Hepatocyte (in vitro differentiated cells): ENCODE measurements at regions not wholly inside any gene's neighbourhood (a gene's known extent, or its start where the extent isn't known, plus 50 kb on each side); places are given as distances from the start of the nearest gene placed in this dataset.

Experiments used
- DNase-seq: peaks from one replicate; pipeline ENCODE4 v3.0.0-alpha.2; 2016; ENCODE audit warnings: low spot score
- H2AFZ ChIP-seq: fragments of 200-600 bp; sonication (generic); 2 replicates; pipeline ENCODE4 v1.6.0; 2016; ENCODE audit warnings: antibody characterized with exemption, mild to moderate bottlenecking
- H3K27ac ChIP-seq: fragments of 200-600 bp; sonication (generic); 2 replicates; pipeline ENCODE4 v1.5.1; 2016; ENCODE audit warnings: mild to moderate bottlenecking
- H3K27me3 ChIP-seq: fragments of 200-600 bp; sonication (generic); 2 replicates; pipeline ENCODE4 v1.6.1; 2016
- H3K36me3 ChIP-seq: fragments of 200-600 bp; sonication (generic); replicated peaks from 2 replicates; pipeline ENCODE4 v1.5.1; 2016; ENCODE audit warnings: low read depth; ENCODE audit not compliant: insufficient read depth
- H3K4me1 ChIP-seq: fragments of 200-600 bp; sonication (generic); 2 replicates; pipeline ENCODE4 v1.5.1; 2016; ENCODE audit warnings: mild to moderate bottlenecking, moderate library complexity; ENCODE audit not compliant: insufficient read depth
- H3K4me2 ChIP-seq: fragments of 200-600 bp; sonication (generic); 2 replicates; pipeline ENCODE4 v1.6.0; 2016
- H3K4me3 ChIP-seq: fragments of 200-600 bp; sonication (generic); 2 replicates; pipeline ENCODE4 v1.5.1; 2016; ENCODE audit warnings: mild to moderate bottlenecking
- H3K79me2 ChIP-seq: fragments of 200-600 bp; sonication (generic); 2 replicates; pipeline ENCODE4 v1.6.0; 2017; ENCODE audit warnings: mild to moderate bottlenecking
- H3K9me2 ChIP-seq: fragments of 200-600 bp; sonication (generic); replicated peaks from 2 replicates; pipeline ENCODE4 v1.6.0; 2017; ENCODE audit warnings: mild to moderate bottlenecking; ENCODE audit not compliant: insufficient read depth
- H3K9me3 ChIP-seq: fragments of 200-600 bp; sonication (generic); 2 replicates; pipeline ENCODE4 v1.5.1; 2016; ENCODE audit warnings: low read depth, mild to moderate bottlenecking
- H4K20me1 ChIP-seq: fragments of 200-600 bp; sonication (generic); 2 replicates; pipeline ENCODE4 v1.6.0; 2016; ENCODE audit warnings: mild to moderate bottlenecking; ENCODE audit not compliant: insufficient read depth, poor library complexity, severe bottlenecking
- EZH2 ChIP-seq: fragments of 200-600 bp; sonication (generic); IDR thresholded peaks from 2 replicates; pipeline ENCODE4 v1.6.1; 2016; ENCODE audit warnings: antibody characterized with exemption, mild to moderate bottlenecking, borderline replicate concordance
- EZH2phosphoT487 ChIP-seq: fragments of 200-600 bp; sonication (generic); IDR thresholded peaks from one replicate; pipeline ENCODE4 v1.6.1; 2018; ENCODE audit warnings: antibody characterized with exemption, mild to moderate bottlenecking, low read depth, moderate library complexity; ENCODE audit not compliant: unreplicated experiment, severe bottlenecking
- WGBS: methylation state at CpG from one replicate; pipeline ENCODE4 v1.1.6; 2016; ENCODE audit warnings: low lambda C conversion rate; ENCODE audit errors: missing lambda C conversion rate; 5-methylcytosine and 5-hydroxymethylcytosine counted together
- TF ChIP-seq, protein P1 (sequence below): fragments of 200-600 bp; sonication (generic); IDR thresholded peaks from 2 replicates; pipeline ENCODE4 v1.5.1; 2016; ENCODE audit warnings: antibody characterized with exemption, mild to moderate bottlenecking; ENCODE audit not compliant: poor library complexity

DNA sequence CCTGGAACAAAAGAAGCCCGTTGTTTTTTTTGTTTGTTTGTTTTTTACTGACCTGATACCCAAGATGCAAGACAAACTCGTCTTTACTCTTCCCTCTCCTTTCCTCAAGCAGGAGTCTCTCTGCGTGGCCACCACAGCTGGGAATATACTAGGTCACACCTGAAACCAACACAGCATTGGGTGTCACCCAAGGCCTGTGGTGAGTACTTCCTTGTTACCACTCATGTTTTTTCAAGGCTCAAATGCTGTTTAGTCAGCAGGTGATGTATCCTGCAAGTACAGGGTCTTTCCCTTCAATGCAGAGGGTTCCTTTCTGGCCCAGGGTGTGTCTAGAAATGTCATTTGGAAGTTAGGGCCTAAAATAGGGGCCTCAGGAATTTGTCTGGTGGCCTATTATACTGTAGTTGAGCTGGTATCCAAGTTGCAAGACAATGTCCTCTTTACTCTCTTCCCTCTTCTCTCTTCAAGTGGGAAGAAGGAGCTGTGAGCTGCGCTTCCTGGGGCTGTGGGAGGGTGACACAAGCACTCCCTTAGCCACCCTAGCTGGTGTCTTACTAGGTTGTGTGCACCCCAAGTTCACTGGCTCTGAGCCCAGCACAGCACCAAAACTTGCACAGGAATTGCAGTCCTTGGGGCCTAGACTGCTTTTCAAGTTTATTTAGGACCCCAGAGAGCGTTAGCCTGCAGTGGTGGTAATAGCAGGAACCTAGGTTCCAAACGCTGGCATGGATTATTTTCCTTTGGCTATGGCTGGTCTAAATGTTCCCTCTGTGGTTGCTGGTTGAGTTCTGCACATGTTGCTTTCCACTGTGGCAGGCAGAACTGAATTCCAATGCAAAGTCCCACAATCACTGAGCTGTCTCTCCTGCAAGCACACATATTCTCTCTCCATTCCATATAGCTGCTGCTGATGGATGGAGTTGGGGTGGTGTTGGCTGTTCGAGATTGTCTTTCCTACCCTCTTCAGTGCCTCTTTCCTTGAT lies 91.4 kb upstream of the LYPLAL1 start:
- Histone ChIP-seq H3K4me3 (no peak overlapping the region), H3K36me3 (no peaks in the 10 kb centered on the region), H3K4me2 (no peak overlapping the region), H3K27ac (no peak overlapping the region), H2AFZ (no peak overlapping the region), H3K9me3 (no peaks in the 10 kb centered on the region), H3K79me2 (no peaks in the 10 kb centered on the region), H3K27me3 (no peaks in the 10 kb centered on the region), H3K9me2 (no peaks in the 10 kb centered on the region), H4K20me1 (no peaks in the 10 kb centered on the region), H3K4me1 (no peaks in the 10 kb centered on the region)
- no peak for DNase-seq
- WGBS: 88% methylated on average over 7 of the region's 7 CpGs
- no peak for TF ChIP-seq EZH2
- no peak for TF ChIP-seq EZH2phosphoT487
- TF ChIP-seq, protein P1, sequence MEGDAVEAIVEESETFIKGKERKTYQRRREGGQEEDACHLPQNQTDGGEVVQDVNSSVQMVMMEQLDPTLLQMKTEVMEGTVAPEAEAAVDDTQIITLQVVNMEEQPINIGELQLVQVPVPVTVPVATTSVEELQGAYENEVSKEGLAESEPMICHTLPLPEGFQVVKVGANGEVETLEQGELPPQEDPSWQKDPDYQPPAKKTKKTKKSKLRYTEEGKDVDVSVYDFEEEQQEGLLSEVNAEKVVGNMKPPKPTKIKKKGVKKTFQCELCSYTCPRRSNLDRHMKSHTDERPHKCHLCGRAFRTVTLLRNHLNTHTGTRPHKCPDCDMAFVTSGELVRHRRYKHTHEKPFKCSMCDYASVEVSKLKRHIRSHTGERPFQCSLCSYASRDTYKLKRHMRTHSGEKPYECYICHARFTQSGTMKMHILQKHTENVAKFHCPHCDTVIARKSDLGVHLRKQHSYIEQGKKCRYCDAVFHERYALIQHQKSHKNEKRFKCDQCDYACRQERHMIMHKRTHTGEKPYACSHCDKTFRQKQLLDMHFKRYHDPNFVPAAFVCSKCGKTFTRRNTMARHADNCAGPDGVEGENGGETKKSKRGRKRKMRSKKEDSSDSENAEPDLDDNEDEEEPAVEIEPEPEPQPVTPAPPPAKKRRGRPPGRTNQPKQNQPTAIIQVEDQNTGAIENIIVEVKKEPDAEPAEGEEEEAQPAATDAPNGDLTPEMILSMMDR: no peak

DNA sequence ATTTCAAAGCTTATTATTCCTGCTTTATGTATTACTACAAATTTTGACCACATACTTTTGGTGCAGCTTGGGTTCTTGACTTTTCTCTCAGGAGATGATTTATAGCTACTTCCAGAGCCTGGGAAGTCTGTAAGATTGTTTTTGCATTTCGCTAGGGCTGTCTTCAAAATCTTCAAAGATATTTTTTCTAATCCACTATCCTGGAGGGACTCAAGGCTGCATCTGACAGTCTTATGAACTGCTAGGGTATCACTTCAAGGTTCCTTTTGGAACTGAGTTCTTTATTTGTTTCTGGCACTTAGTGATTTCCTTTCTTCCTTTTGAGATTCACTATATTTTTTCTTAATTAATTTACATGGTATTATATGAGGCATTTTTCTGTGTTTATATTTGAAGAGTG lies 90.0 kb upstream of the LYPLAL1 start:
- Histone ChIP-seq H3K4me2 (no peak overlapping the region), H3K36me3 (no peaks in the 10 kb centered on the region), H3K27me3 (no peaks in the 10 kb centered on the region), H4K20me1 (no peaks in the 10 kb centered on the region), H3K4me3 (no peak overlapping the region), H3K9me2 (no peaks in the 10 kb centered on the region), H3K79me2 (no peaks in the 10 kb centered on the region), H3K4me1 (no peaks in the 10 kb centered on the region), H2AFZ (no peak overlapping the region), H3K9me3 (no peaks in the 10 kb centered on the region), H3K27ac (no peak overlapping the region)
- WGBS: 62% methylated on average over 1 of the region's 1 CpG
- no peak for DNase-seq
- TF ChIP-seq EZH2: no peak
- TF ChIP-seq, protein P1: no peak

DNA sequence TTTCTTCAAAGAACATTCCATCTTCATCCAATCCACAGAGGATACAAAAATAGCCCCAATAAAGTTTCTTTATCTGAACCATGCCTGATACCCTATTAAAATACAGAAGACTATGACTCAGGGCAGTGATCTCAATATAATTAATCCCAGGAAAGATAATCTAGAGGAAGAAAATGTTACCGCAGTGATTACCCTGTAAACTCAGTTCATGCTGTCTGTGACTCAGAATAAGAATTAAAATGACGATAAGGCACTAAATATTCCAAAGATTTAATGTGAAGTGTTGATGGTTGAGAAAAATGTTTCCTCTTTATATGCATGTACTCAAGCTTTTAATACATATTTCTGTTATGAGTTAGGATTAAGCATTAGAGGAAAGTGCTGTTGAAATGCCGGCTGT lies 88.6 kb upstream of the LYPLAL1 start:
- no peaks in the 10 kb centered on the region for H3K4me1 ChIP-seq
- no peaks in the 10 kb centered on the region for H3K79me2 ChIP-seq
- H3K4me3 ChIP-seq: no peak overlapping the region
- H3K27ac ChIP-seq: no peak overlapping the region
- no peaks in the 10 kb centered on the region for H3K27me3 ChIP-seq
- H3K9me3 ChIP-seq: no peaks in the 10 kb centered on the region
- no peak overlapping the region for H2AFZ ChIP-seq
- H3K9me2 ChIP-seq: no peaks in the 10 kb centered on the region
- no peaks in the 10 kb centered on the region for H4K20me1 ChIP-seq
- TF ChIP-seq EZH2: no peak
- no peak for TF ChIP-seq EZH2phosphoT487
- TF ChIP-seq, protein P1: no peak
- H3K4me2 ChIP-seq: no peak overlapping the region
- H3K36me3 ChIP-seq: no peaks in the 10 kb centered on the region
- WGBS: 59% methylated on average over 3 of the region's 3 CpGs
- no peak for DNase-seq
